Limb (tissue), 2 donors: ENCODE measurements at regions not wholly inside any gene's neighbourhood (a gene's known extent, or its start where the extent isn't known, plus 50 kb on each side); places are given as distances from the start of the nearest gene placed in this dataset.

Source experiments
- DNase-seq, 2 donors: peaks; one replicate each; pipeline ENCODE4 v3.0.0-alpha.2; 2016; ENCODE audit errors: extremely low spot score in 2 of 2

- no peak for DNase-seq
These were observed 258.3 kb upstream of the B3GAT1 start for GRCh38 chr11:134670247-134670782.

DNA sequence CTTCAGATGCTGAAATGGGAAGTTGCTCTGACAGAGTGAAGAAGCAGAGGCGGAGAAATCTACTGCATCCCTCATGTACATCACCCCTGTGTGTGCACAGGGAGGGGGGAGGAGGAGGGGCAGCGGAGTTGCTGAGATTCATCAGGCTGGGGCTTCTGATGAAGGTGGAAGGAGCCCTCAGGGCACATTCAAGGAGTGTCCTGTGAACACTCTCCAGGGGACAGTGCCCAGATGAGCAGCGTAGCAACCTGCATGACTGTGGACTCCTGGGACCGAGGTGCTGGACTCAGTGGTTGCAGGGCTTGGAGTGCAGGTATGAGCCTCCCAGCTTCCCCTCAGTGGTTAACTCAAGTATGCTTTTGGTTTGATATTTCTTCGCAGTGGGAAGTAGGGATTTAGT lies 257.8 kb upstream of the B3GAT1 start:
- DNase-seq = no peak

GRCh38 chr11:134668796-134669195 lies 256.8 kb upstream of the B3GAT1 start:
- no peak for DNase-seq

DNA sequence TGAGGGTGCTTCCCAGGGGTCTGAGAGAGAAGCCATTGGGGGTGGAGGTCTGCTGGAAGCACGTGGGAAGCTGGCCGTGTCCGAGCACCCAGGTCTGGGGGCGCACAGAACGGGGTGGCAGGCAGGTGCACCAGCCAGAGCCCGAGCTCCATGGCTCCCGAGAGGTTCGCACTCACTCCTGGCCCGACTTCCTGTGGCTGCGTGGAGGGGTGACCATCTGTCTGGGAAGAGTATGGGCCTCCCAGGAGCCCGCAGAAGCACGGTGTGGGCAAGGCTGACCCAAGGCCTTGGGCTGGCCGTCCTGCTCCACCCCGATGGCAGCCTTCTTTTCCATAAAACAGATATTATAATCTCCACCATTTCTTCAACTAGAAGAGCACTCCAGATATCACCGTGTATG lies 256.0 kb upstream of the B3GAT1 start:
- DNase-seq = no peak

DNA sequence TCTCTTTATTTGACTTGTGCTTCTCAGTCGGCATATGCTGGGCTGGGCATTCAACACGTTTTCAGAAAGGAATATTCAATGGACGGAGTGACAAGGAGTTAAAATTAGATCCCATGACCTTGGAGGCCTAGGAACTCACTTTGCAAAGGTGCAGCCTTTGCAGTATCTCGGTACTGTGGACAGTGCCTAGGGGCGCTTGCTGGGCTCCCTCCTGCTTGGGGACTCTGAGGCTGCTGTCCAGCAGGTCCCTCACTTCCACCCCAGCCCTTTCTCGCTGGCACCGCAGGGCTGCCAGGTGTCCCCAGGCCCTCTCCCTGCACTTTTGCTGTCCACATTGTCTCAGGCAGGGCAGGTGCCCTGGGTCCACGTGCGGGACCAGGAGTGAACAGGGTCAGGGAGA lies 255.5 kb upstream of the B3GAT1 start:
- no peak for DNase-seq

DNA sequence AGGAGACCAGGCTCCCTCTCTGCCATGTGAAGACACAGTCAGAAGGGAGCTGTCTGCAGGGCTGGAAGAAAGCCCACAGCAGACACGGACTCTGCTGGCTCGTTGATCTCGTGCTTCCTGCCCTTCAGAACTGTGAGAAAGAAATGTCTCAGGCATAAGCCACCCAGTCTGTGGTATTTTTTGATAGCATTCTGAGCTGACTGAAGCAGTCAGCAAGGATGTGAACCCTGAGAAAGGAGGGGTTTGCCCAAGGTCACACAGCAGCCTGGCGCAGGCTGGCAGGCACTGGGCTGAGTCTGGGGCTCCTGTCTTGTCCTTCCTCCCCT lies 255.1 kb upstream of the B3GAT1 start:
- no peak for DNase-seq

GRCh38 chr11:134666273-134667174 lies 254.5 kb upstream of the B3GAT1 start:
- peak in 1 of 2 donors; percentile 3 for DNase-seq

GRCh38 chr11:134665571-134666270 lies 253.7 kb upstream of the B3GAT1 start:
- DNase-seq = peak in 1 of 2 donors; percentile 7

- DNase-seq = peak in 1 of 2 donors; percentile 11
These were observed 253.1 kb upstream of the B3GAT1 start for GRCh38 chr11:134665188-134665535.

- DNase-seq = peak in 1 of 2 donors; percentile 17
These were observed 252.6 kb upstream of the B3GAT1 start for GRCh38 chr11:134664447-134665187.

GRCh38 chr11:134663506-134664313 lies 251.7 kb upstream of the B3GAT1 start:
- DNase-seq = peak in 1 of 2 donors; percentile 6

DNA sequence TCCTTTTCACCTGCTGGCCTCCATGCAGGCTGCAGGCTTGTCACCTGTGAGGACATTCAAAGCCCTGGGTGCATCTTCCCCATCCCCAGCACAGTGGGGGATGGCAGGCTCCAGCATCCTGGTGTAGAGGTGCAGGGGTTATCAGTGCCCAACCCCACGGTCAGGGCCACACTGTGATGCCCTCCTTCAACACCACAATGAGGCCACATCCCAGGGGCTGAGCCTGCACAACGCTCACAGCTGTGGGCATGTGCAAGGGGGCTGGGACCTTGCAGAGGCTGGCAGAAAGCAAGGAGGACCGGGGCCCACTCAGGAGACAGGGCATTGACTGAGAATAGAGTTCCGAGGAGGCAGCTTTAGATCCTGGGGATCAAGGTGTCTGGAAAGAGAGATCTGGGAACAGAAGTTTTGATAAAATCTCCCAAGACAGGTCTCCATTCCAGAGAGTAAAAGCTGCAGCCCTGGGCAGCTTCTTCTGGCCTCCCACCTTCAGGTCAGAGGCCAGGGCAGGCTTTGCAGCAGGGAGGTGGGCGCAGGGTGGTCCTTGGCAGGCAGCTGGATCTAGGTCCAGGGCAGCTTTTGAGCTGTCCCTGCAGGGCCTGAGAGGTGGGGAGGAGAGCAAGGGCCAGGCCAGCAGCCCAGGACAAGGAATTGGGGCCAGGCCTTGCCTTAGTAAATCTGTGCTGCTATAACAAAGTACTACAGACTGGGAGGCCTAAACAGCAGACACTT lies 250.8 kb upstream of the B3GAT1 start:
- peak in 1 of 2 donors; percentile 8 for DNase-seq

DNA sequence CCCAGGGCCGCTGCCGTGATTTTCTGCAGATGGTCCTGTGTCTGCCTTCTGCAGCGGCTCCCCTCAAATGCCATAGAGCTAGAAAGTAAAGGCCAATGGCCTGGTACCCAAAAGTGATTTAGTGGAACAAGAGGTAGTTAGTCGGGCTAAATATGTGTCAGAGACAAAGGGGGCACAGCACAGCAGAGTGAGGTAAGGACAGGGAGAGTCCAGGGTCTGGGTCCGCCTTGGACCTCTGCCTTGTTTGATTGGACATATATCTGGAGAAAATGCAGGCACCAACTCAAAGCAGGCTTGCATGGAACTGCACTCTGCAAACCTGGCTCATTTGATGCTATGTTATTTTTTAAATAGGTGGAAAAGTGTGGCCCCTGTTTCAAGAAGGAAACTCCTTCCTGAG lies 249.6 kb upstream of the B3GAT1 start:
- DNase-seq = peak in 1 of 2 donors; percentile 13

DNA sequence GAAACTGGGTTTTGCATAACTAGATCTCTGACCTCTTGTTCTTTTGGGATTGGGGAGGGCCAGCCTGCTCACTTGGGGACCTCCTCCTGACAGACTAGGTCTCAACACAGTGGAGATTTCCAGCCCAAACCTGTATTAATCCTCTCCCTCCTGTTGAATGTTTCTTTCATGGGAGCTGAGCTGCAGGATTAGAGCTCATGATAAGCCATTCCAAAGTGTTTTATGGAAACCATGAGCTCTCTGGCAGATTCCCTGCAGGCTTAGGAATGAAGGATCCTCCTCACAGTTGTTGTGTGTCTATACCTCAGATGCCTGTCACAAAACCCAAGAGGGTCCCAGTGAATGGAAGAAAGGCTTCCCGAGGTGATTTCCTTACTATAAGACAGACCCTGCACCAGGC lies 248.4 kb upstream of the B3GAT1 start:
- DNase-seq = no peak

DNA sequence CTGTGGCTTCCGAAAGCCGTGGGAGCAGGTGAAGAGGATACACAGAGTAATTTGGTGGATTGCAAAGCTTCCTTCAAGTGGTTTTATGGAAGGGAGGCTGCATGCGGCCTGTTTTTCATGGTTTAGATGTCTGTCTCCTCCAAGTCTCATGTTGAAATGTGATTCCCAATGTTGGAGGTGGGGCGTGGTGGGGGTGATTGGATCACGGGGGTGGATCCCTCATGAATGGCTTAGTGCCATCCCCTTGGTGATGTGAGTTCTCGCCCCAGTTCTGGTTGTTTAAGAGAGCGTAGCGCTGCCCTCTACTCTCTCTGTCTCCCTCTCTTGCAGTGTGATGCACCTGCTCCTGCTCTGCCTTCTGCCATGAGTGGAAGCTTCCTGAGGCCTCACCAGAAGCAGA lies 247.8 kb upstream of the B3GAT1 start:
- DNase-seq = peak in 1 of 2 donors; percentile 7

- peak; percentile 17 to 18 for DNase-seq
These were observed 246.6 kb upstream of the B3GAT1 start for GRCh38 chr11:134658481-134659225.

GRCh38 chr11:134657631-134658030 lies 245.6 kb upstream of the B3GAT1 start:
- no peak for DNase-seq

- DNase-seq = peak in 1 of 2 donors; percentile 13
These were observed 245.0 kb upstream of the B3GAT1 start for GRCh38 chr11:134656861-134657540.
